ENCODE measurements at regions not wholly inside any gene's neighbourhood (a gene's known extent, or its start where the extent isn't known, plus 50 kb on each side); places are given as distances from the start of the nearest gene placed in this dataset.

GRCh38 chr5:1681955-1682354, 117.7 kb downstream of the MRPL36 start:
- Mint-ChIP-seq H3K9me3 (peaks cover 10% of the 10 kb centered on the region), H3K36me3 (ENCODE audit: low read depth) (no peaks in the 10 kb centered on the region), H3K27ac (no peak overlapping the region), H3K4me1 (ENCODE audit: low read depth) (no peaks in the 10 kb centered on the region), H3K27me3 (peaks cover 21% of the 10 kb centered on the region), H3K4me3 (no peak overlapping the region)
- intact Hi-C loops (cut with micrococcal nuclease), result no loop called here

GRCh38 chr5:1673042-1673677, 126.5 kb downstream of the MRPL36 start:
- Mint-ChIP-seq H3K27ac (no peak overlapping the region), H3K27me3 (peaks cover 48% of the 10 kb centered on the region), H3K9me3 (no peaks in the 10 kb centered on the region), H3K36me3 (ENCODE audit: low read depth) (no peaks in the 10 kb centered on the region), H3K4me3 (no peak overlapping the region), H3K4me1 (ENCODE audit: low read depth) (no peaks in the 10 kb centered on the region)
- intact Hi-C loops (cut with micrococcal nuclease), result no loop called here

GRCh38 chr5:1672396-1672795, 127.2 kb downstream of the MRPL36 start:
- intact Hi-C loops (cut with micrococcal nuclease), result no loop called here
- Mint-ChIP-seq H3K36me3 (ENCODE audit: low read depth) (no peaks in the 10 kb centered on the region), H3K27me3 (peaks cover 51% of the 10 kb centered on the region), H3K4me1 (ENCODE audit: low read depth) (no peaks in the 10 kb centered on the region), H3K27ac (no peak overlapping the region), H3K9me3 (no peaks in the 10 kb centered on the region), H3K4me3 (no peak overlapping the region)

GRCh38 chr5:1671351-1671750, 128.3 kb downstream of the MRPL36 start:
- Mint-ChIP-seq H3K4me3 (no peak overlapping the region), H3K4me1 (ENCODE audit: low read depth) (no peaks in the 10 kb centered on the region), H3K36me3 (ENCODE audit: low read depth) (no peaks in the 10 kb centered on the region), H3K9me3 (no peaks in the 10 kb centered on the region), H3K27me3 (peaks cover 54% of the 10 kb centered on the region), H3K27ac (no peak overlapping the region)
- intact Hi-C loops (cut with micrococcal nuclease), result no loop called here

GRCh38 chr5:1670351-1670750, 129.3 kb downstream of the MRPL36 start:
- intact Hi-C loops (cut with micrococcal nuclease), result no loop called here
- Mint-ChIP-seq H3K27ac (no peak overlapping the region), H3K27me3 (peaks cover 61% of the 10 kb centered on the region), H3K4me3 (no peak overlapping the region), H3K9me3 (no peaks in the 10 kb centered on the region), H3K36me3 (ENCODE audit: low read depth) (no peaks in the 10 kb centered on the region), H3K4me1 (ENCODE audit: low read depth) (no peaks in the 10 kb centered on the region)

GRCh38 chr5:1669276-1670155, 130.1 kb downstream of the MRPL36 start:
- H3K36me3 Mint-ChIP-seq (ENCODE audit: low read depth), result no peaks in the 10 kb centered on the region
- H3K27me3 Mint-ChIP-seq, result peaks cover 64% of the 10 kb centered on the region
- H3K4me1 Mint-ChIP-seq (ENCODE audit: low read depth), result no peaks in the 10 kb centered on the region
- no peaks in the 10 kb centered on the region for H3K9me3 Mint-ChIP-seq
- H3K27ac Mint-ChIP-seq, result no peak overlapping the region
- intact Hi-C loops (cut with micrococcal nuclease), result loop anchor here (10.0 kb wide), 1 partner anchor 745 kb away; no protein-coding TSS in a partner anchor
- H3K4me3 Mint-ChIP-seq, result no peak overlapping the region

GRCh38 chr5:1668141-1668721, 131.4 kb downstream of the MRPL36 start:
- Mint-ChIP-seq H3K4me1 (ENCODE audit: low read depth) (no peaks in the 10 kb centered on the region), H3K36me3 (ENCODE audit: low read depth) (no peaks in the 10 kb centered on the region), H3K4me3 (no peak overlapping the region), H3K9me3 (no peaks in the 10 kb centered on the region), H3K27me3 (peaks cover 57% of the 10 kb centered on the region), H3K27ac (no peak overlapping the region)
- intact Hi-C loops (cut with micrococcal nuclease), result loop anchor here (10.0 kb wide), 1 partner anchor 743 kb away; no protein-coding TSS in a partner anchor

- H3K27me3 Mint-ChIP-seq, result peaks cover 56% of the 10 kb centered on the region
- no peaks in the 10 kb centered on the region for H3K9me3 Mint-ChIP-seq
- H3K4me1 Mint-ChIP-seq (ENCODE audit: low read depth), result no peaks in the 10 kb centered on the region
- intact Hi-C loops (cut with micrococcal nuclease), result loop anchor here (10.0 kb wide), 1 partner anchor 743 kb away; no protein-coding TSS in a partner anchor
- no peak overlapping the region for H3K4me3 Mint-ChIP-seq
- H3K36me3 Mint-ChIP-seq (ENCODE audit: low read depth), result no peaks in the 10 kb centered on the region
- H3K27ac Mint-ChIP-seq, result no peak overlapping the region
Measured at GRCh38 chr5:1667648-1668140, 131.9 kb downstream of the MRPL36 start.

- intact Hi-C loops (cut with micrococcal nuclease), result loop anchor here (10.0 kb wide), 1 partner anchor 742 kb away; no protein-coding TSS in a partner anchor
Measured at GRCh38 chr5:1666812-1667588, 132.6 kb downstream of the MRPL36 start.

GRCh38 chr5:1666221-1666620, 133.4 kb downstream of the MRPL36 start:
- no peaks in the 10 kb centered on the region for H3K9me3 Mint-ChIP-seq
- H3K4me3 Mint-ChIP-seq, result no peak overlapping the region
- H3K4me1 Mint-ChIP-seq (ENCODE audit: low read depth), result no peaks in the 10 kb centered on the region
- intact Hi-C loops (cut with micrococcal nuclease), result loop anchor here (10.0 kb wide), 1 partner anchor 741 kb away; no protein-coding TSS in a partner anchor
- peaks cover 47% of the 10 kb centered on the region for H3K27me3 Mint-ChIP-seq
- no peak overlapping the region for H3K27ac Mint-ChIP-seq
- H3K36me3 Mint-ChIP-seq (ENCODE audit: low read depth), result no peaks in the 10 kb centered on the region

More at GRCh38 chr5:1666812-1667588, 132.6 kb downstream of the MRPL36 start:
- Mint-ChIP-seq H3K4me3 (no peak overlapping the region), H3K27me3 (peaks cover 51% of the 10 kb centered on the region), H3K4me1 (ENCODE audit: low read depth) (no peaks in the 10 kb centered on the region), H3K9me3 (no peaks in the 10 kb centered on the region), H3K27ac (no peak overlapping the region), H3K36me3 (ENCODE audit: low read depth) (no peaks in the 10 kb centered on the region)

- peaks cover 47% of the 10 kb centered on the region for H3K27me3 Mint-ChIP-seq
- H3K36me3 Mint-ChIP-seq (ENCODE audit: low read depth), result no peaks in the 10 kb centered on the region
- no peaks in the 10 kb centered on the region for H3K9me3 Mint-ChIP-seq
- no peak overlapping the region for H3K27ac Mint-ChIP-seq
- intact Hi-C loops (cut with micrococcal nuclease), result loop anchor here (10.0 kb wide), 1 partner anchor 741 kb away; no protein-coding TSS in a partner anchor
- H3K4me1 Mint-ChIP-seq (ENCODE audit: low read depth), result no peaks in the 10 kb centered on the region
- no peak overlapping the region for H3K4me3 Mint-ChIP-seq
Measured at GRCh38 chr5:1665803-1666202, 133.8 kb downstream of the MRPL36 start.

- no peaks in the 10 kb centered on the region for H3K4me1 Mint-ChIP-seq (ENCODE audit: low read depth)
- no peaks in the 10 kb centered on the region for H3K9me3 Mint-ChIP-seq
- H3K27me3 Mint-ChIP-seq, result peaks cover 52% of the 10 kb centered on the region
- H3K27ac Mint-ChIP-seq, result no peak overlapping the region
- no peaks in the 10 kb centered on the region for H3K36me3 Mint-ChIP-seq (ENCODE audit: low read depth)
- H3K4me3 Mint-ChIP-seq, result no peak overlapping the region
- intact Hi-C loops (cut with micrococcal nuclease), result loop anchor here (10.0 kb wide), 1 partner anchor 740 kb away; no protein-coding TSS in a partner anchor
Measured at GRCh38 chr5:1665231-1665630, 134.4 kb downstream of the MRPL36 start.

- H3K4me3 Mint-ChIP-seq, result no peak overlapping the region
- intact Hi-C loops (cut with micrococcal nuclease), result loop anchor here (10.0 kb wide), 1 partner anchor 738 kb away; no protein-coding TSS in a partner anchor
- peaks cover 46% of the 10 kb centered on the region for H3K27me3 Mint-ChIP-seq
- H3K27ac Mint-ChIP-seq, result no peak overlapping the region
- H3K4me1 Mint-ChIP-seq (ENCODE audit: low read depth), result no peaks in the 10 kb centered on the region
- no peaks in the 10 kb centered on the region for H3K36me3 Mint-ChIP-seq (ENCODE audit: low read depth)
- H3K9me3 Mint-ChIP-seq, result no peaks in the 10 kb centered on the region
Measured at GRCh38 chr5:1663186-1663585, 136.5 kb downstream of the MRPL36 start.
